Ovary (tissue), 3 donors: ENCODE measurements at regions not wholly inside any gene's neighbourhood (a gene's known extent, or its start where the extent isn't known, plus 50 kb on each side); places are given as distances from the start of the nearest gene placed in this dataset.

Source experiments
- CTCF ChIP-seq, 3 donors: fragments of 450-650 bp in 2 of 3; fragments of 200-600 bp in 1 of 3; IDR thresholded peaks; one replicate each; pipeline versions ENCODE4 v1.5.1 to v1.8.0; 2016 to 2022; ENCODE audit warnings: antibody characterized with exemption in 3 of 3, mild to moderate bottlenecking in 1 of 3
- EP300 ChIP-seq: sonication (generic); formaldehyde crosslinking; IDR thresholded peaks from one replicate; pipeline ENCODE4 v1.6.1; 2017; ENCODE audit warnings: antibody characterized with exemption
- POLR2A ChIP-seq: fragments of 450-650 bp; IDR thresholded peaks from one replicate; pipeline ENCODE4 v1.6.1; 2017; ENCODE audit warnings: antibody characterized with exemption, mild to moderate bottlenecking, moderate library complexity
- donor health status: DM: no; HTN: no; CAD: no.

GRCh38 chr1:78255383-78255782 lies 209.6 kb downstream of the GIPC2 start:
- TF ChIP-seq POLR2A (no peak), CTCF (IDR thresholded peaks at IDR 0.05) (no peak), EP300 (no peak)
